GM12874 (cell line): ENCODE measurements at regions not wholly inside any gene's neighbourhood (a gene's known extent, or its start where the extent isn't known, plus 50 kb on each side); places are given as distances from the start of the nearest gene placed in this dataset.

ENCODE experiments used
- CTCF ChIP-seq: IDR thresholded peaks from 2 replicates; pipeline ENCODE4 v1.5.1; 2011; ENCODE audit warnings: low read depth, mild to moderate bottlenecking, control low read depth, low read length, moderate library complexity; ENCODE audit not compliant: insufficient read depth

GRCh38 chr9:106529616-106530015, 333.4 kb upstream of the ZNF462 start:
- TF ChIP-seq CTCF, result no peak

DNA sequence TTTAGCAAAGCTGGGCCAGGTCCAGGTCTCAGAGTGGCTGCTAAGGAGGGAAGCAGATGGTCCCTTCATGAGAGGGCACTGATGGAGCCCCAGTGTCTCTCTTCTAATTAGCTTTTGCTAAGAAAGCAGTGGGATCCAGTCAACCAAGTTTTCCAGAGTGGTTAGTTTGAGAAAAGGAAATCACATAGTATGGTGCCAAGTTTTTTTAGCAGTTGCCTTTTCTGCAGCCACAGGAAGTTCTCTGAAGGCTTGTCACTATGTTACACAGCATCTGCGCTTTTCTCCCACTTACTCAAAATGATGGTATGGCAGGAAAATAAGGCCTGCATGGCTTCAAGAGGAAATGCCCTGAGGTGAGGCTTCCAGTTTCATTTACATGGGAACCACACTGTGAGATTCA, 331.5 kb upstream of the ZNF462 start:
- TF ChIP-seq CTCF, result no peak

DNA sequence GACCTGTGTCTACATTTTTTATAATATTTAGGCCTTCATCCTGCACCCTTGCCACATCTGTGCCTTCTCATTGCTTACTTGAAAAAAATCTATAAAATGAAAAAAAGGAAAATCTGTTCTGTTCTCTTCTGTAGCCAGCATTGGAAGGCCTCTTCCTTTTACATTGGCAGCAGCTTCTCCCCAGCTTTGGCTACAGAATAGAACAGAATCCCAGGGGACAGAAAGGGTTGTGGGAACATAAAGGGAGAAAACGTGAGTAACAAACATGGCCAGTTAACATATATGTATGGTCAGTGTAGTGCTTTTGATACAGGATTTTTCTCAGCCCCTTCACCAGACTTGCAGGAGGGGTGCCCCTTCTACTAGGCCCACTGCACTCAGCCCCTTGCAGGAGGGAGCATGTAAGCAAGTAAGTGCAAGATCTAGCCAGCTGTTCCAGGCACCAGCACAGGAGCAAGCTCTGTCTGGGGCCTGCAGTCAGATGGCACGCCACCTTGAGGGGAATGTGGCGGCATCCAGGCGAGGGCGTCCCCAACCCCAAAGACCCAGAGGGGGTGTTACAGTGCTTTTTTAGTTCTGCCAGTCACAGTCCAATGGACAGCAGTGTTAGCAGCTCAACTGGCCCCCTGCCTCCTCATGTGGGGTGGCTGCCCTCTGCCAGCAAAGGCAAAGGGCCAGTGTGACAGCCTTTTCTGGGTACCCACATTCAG, 330.5 kb upstream of the ZNF462 start:
- no peak for TF ChIP-seq CTCF

GRCh38 chr9:106534800-106535199, 328.2 kb upstream of the ZNF462 start:
- TF ChIP-seq CTCF, result no peak

DNA sequence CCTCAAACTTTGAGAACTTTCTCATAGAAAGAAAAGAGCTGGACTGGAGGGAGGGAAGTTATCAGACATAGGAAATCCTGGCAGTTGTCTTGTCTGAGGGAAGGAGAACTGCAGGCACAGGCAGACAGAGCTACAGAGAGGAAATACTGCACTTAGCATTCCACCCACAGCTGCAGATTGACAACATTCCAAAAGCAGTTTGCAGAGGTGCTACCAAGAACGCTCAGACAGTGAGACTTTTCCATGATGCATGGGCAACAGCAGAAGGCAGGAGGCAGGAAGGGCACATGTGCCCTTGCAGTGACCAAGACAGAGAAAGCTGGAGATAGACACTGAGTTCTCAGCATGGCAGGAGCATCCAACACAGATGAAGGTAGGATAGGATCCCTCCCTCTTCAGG, 327.5 kb upstream of the ZNF462 start:
- no peak for TF ChIP-seq CTCF

DNA sequence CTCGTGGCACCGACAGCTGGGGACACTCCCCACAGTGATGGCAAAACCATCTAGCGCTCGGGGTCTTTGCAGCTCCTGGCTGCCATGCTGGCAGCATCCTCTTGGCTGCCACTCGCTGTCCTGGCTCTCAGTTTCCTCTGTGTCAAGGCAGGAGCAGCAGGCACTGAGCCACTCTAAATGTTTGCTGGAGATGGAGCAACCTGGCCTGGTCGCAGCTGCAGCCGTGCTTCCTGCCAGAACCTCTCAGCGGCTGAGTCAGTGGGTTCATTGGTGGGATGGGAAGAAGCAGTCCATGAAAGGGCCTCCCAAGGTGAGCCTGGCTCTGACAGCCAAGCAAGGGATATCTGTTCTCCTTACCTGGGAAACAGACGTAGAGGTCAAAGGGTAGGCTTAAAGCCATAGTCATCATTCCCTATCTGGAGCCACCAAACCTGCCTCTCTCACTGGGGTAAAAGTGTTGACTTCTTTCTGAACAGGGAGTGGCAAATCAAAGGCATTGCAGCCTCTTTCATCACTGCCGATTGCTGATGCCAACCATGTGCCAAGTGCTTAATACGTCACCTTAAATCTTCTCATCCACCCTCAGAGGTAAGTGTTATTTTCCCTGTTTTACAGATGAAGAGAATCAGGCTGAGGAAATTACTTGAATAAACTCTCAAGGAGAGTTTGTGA, 304.8 kb upstream of the ZNF462 start:
- TF ChIP-seq CTCF, result no peak

DNA sequence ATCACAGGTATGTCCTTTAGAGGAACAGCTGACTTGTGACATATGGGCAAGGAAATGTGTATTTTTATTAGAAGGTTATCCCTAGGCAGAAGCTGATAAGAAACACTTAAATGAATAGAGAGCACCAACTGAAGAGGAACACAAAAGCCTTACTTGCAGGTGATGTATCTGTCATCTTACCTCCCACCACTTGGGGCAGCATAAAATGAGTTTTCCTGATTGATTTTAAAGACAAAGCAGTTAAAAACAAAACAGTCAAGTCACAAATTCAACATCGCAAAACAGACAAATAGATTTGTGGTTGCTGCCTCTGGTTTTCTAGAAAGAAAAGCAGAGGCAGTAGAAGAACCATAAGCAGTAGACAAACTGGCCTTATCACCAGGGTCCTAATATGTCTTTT, 302.4 kb upstream of the ZNF462 start:
- 0 out of 2 replicates have a peak, but pooled peaks have one; percentile 15 for TF ChIP-seq CTCF
